HG03175 (cell line): ENCODE measurements at regions not wholly inside any gene's neighbourhood (a gene's known extent, or its start where the extent isn't known, plus 50 kb on each side); places are given as distances from the start of the nearest gene placed in this dataset.

Experiments
- ATAC-seq: cut with Tn5 transposase; IDR thresholded peaks from one replicate; pipeline ENCODE4 v1.9.1; 2021; ENCODE audit warnings: mild to moderate bottlenecking, moderate library complexity; ENCODE audit not compliant: unreplicated experiment

DNA sequence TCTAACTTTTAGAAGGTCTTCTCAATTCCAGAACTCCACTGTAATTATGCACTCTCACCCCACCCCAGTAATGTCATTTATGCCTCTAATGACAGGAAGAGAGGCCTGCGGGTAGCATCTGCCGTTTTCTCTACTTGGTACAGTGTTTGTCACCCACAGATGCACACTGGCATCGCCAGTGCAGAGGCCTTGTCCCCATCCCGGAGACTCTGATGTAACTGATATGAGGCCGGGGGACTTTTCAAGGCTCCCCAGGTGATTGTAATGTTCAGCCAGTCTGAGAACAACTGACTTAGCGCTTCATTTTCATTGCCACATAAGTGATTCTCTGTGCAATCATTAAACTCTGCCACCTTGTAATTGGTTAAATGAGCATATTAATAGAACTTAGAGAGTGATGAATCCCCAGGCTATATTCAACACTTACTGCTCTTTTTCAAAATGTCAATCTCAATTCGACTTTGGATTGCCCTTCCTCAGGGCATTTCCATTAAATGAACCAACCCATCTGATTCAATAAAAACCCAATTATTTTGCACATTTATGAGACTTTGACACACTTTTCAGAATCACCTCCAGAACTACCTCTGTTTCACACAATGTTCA, 113.2 kb downstream of the HERPUD2 start:
- no peak for ATAC-seq

DNA sequence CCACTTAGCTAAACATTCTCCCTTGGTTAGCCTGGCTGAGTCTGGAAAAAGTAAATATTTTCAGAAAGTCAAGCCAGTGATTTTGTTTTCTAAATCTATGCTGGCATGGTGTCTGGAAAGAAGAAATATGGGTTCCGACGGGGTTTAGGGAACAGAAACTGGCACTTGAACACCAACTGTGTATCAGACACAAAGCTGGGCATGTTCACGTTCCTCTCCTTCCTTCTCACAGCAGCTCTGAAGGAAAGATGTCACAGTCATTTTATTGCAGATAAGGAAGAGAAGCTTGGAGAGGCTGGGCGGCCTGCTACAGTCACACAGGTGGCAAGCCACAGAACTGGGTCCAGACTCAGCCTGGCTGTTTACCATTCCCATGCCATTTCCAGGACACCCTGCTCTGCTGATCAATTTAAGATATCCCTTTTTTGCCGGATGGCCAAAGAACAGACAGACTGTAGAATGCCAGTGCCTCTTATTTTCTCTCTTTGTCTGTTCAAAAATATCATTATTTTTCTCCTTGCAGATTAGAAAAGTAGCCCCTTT, 118.8 kb downstream of the HERPUD2 start:
- ATAC-seq = no peak

DNA sequence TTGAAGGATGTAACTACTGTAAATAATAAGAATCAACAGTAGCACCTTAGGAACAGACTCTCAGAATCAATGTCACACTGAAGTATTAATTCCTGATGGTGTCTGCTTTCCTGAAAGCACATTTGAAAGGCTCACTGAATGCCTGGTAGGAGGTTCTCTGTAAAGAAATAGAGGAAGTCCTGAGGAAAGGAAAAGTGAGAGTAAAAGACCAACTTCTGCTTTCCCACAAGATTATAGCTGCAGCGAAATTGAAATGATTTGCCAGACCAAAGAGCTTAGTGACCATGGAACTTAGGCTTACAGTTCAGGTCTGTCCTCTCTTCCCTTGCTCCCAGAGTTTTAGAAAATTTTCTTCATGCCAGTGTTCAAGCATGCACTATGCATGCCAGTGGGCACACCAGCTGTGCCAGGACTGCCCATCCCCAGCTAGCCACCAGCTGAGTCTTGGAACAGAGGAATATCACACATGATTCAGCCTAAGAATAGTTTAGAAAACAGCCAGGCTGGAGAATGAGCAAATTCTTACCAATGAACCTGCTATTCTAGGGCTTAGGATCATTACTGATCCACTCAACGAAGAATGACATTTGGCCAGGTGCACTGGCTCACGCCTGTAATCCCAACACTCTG, 123.2 kb downstream of the HERPUD2 start:
- no peak for ATAC-seq

- ATAC-seq = no peak
Measured at GRCh38 chr7:35570937-35571336, 124.0 kb downstream of the HERPUD2 start.

GRCh38 chr7:35565927-35566326, 129.0 kb downstream of the HERPUD2 start:
- no peak for ATAC-seq

DNA sequence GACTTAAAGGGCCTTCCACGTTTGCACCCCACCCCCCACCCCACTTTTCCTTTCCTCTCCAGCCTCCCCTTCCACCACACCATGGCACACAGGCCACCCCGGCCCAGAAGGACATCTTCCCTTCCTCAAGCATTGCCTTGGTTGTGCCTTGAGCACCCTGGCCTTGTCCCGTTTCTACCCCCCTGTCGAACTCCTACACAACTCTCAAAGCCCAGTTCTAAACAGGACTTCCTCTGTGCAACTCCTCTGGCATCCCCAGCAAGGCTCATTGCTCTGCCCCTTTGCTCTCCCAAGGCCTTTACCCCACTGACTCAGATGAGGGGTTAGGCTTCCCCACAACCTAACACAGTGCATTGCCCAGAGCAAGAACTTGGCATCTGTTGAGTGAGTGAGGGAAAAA, 136.1 kb downstream of the HERPUD2 start:
- ATAC-seq = no peak

- ATAC-seq = no peak
Measured at GRCh38 chr7:35556515-35557471, 138.1 kb downstream of the HERPUD2 start.

- ATAC-seq = no peak
Measured at GRCh38 chr7:35555934-35556333, 139.0 kb downstream of the HERPUD2 start.

- ATAC-seq = no peak
Measured at GRCh38 chr7:35555386-35555785, 139.5 kb downstream of the HERPUD2 start.

GRCh38 chr7:35553519-35553918, 141.4 kb downstream of the HERPUD2 start:
- ATAC-seq = no peak

DNA sequence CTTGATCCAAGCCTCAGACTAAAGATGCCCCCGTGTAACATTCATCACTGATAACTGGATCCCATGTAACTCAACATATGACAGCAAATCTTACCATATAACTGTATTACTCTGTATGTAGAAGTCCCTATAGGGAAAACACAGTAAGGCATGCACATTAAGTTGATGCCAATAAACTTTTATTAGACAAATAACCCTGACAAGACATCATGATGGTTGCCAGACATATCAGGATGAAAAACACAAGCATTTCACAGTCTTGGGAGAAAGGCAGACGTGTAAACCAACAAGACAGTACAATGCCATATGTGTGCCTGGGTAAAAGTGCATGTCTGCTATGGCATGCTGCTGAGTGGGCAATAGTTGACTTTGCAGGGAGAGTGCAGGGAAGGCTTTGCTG, 142.2 kb downstream of the HERPUD2 start:
- no peak for ATAC-seq

DNA sequence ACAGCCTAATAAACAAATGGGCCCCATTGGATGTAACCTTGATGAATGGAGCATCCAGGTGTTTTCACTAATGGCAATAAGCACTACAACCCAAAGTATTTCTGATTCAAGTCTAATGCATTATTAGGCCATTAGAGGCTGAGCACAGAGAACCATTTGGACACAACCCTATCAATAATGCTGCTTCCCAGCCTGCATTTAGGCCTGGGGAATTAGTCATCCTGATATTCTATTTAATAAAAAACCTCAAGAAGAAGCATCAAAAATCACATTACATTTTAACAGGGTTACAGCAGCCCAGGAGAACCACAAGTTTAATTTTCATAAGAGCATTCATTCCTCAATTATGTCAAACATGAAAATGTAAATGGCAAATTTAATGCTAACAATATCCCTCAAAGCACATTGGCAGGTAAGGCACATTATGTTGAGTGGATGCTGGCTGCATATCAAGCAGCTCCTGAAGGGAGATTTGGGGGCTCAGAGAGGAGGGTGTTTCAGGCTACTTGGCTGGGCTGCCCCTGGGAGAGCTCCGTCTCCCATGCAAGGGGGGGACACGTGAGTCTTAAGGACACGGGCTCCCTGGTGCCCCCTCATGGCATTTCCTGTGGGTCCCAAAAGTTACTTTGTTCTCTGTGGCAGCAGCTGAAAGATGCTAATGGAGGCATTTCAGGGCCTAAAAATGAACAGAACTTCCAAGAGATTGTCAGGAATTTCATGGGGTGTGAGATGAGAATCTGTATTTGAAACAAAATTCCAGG, 143.4 kb downstream of the HERPUD2 start:
- ATAC-seq = no peak

DNA sequence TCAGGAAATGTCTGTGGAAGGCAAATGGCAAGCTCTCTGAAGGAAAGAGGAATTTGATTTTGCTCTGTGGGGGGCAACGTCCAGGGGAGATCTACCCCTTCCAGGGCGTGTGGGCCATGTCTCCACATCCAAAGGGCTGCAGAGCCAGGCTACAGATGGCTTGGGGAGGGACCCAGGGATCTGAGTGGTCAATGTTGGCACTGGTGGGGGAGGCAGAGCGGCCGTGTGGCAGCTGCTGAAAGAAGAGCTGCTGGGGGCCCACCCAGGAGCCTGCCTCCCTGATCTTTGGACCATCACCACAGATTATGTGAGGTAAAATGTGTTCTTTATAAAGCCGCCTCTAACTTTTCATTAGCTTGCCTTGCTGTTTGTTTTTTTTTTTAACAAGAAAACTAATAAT, 144.1 kb downstream of the HERPUD2 start:
- ATAC-seq = no peak

DNA sequence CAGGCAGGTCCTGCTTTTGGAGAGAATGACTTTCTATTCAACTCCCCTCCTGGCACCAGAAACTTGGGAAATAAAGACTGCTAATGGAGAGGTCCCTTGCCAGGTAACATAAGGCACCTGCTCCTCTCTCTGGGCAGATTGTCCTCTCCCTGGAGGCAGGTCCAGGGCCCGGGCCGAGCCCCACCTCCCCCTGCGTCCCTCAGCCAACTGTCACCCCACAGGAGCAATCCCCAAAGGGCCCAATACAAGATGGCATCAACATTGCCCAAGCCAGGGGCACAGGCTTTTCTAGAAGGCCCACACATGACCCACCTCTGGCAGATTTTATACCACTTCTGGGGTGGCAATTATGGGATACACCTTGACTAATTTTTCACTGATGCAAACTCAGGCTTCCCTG, 145.2 kb downstream of the HERPUD2 start:
- no peak for ATAC-seq

DNA sequence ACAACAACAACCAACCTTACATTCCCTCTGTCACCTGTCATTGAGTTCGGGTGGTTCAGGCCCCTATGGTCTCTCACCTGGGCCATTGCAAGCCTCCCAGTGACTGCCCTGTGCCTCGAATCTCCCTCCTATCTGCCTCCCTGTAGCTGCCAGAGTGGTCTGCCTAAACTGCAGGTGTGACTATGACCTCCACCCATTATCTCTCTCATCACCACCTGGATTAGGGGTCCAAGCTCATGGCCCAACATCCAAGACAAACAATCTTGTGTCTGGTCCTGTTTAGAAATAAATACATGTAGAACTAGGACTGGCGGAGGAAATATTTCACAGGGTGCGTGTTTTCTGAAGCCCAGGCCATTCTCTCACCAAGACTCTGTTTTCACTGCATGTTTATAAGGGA, 146.6 kb downstream of the HERPUD2 start:
- ATAC-seq = no peak

- no peak for ATAC-seq
Measured at GRCh38 chr7:35546691-35547429, 148.1 kb downstream of the HERPUD2 start.

DNA sequence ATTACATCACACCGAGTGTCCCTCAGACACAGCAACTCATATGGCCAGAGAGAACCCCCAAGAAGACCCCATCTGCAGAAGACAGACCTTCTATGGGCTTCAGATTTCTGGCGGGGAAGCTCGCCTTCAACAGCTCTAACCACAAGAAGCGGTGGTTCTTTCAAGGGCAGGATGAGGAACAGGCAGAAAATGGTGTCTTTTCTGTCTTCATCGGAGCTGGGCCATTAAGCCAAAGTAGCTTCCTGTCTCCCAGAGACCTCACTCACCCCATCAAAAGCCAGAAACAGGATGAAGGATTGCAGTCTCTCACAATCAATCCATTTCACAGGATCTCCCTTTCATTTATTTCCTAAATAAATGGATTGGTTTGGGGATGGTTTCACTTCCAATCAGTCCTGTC, 149.1 kb downstream of the HERPUD2 start:
- no peak for ATAC-seq

GRCh38 chr7:35544028-35544742, 150.8 kb downstream of the HERPUD2 start:
- no peak for ATAC-seq
